Liver (tissue), 3 donors: ENCODE measurements at regions not wholly inside any gene's neighbourhood (a gene's known extent, or its start where the extent isn't known, plus 50 kb on each side); places are given as distances from the start of the nearest gene placed in this dataset.

ENCODE experiments used
- CTCF ChIP-seq: fragments of 150-350 bp; IDR thresholded peaks from 2 replicates; pipeline ENCODE4 v1.5.1; 2017; ENCODE audit warnings: improper control_type of control experiment, low read depth, low read length; ENCODE audit not compliant: missing input control
- JUND ChIP-seq, 2 donors: IDR thresholded peaks; 2 replicates each; pipeline ENCODE4 v1.6.1; 2016; ENCODE audit warnings: antibody characterized with exemption in 2 of 2
- MAX ChIP-seq: IDR thresholded peaks from 2 replicates; pipeline ENCODE4 v1.6.1; 2016; ENCODE audit warnings: antibody characterized with exemption
- RAD21 ChIP-seq, 2 donors: IDR thresholded peaks; 2 replicates each; pipeline ENCODE4 v1.6.1; 2016; ENCODE audit warnings: antibody characterized with exemption in 2 of 2, mild to moderate bottlenecking in 2 of 2
- SP1 ChIP-seq: IDR thresholded peaks from 2 replicates; pipeline ENCODE4 v1.6.1; 2018; ENCODE audit warnings: antibody characterized with exemption, mild to moderate bottlenecking
- TF ChIP-seq, protein P1 (sequence below): IDR thresholded peaks from 2 replicates; pipeline ENCODE4 v1.6.1; 2016; ENCODE audit warnings: antibody characterized with exemption
- donor health status: healthy.
- donor health status: healthy.

DNA sequence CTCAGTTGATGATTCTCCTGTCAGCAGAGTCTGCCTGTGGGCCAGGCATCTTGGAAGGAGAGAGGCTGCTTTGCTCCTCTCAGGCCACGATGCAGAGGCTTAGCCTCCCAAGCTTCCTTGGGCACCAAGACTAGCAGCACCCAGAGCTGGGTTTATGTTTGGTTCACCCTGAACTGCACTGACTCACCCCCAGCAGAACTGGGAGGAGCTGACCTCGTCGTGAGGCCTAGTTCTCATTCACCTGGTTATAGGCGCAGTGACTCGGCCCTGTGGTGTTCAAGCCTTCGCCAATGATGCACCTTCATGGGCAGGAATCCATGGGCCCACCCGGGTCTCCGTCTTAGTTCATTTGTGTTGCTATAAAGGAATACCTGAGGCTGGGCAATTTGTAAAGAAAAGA lies 122.0 kb upstream of the ZNF438 start:
- TF ChIP-seq, protein P1, sequence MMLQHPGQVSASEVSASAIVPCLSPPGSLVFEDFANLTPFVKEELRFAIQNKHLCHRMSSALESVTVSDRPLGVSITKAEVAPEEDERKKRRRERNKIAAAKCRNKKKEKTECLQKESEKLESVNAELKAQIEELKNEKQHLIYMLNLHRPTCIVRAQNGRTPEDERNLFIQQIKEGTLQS, result no peak
- TF ChIP-seq RAD21 (IDR thresholded peaks at IDR 0.05), result no peak
- no peak for TF ChIP-seq SP1
- TF ChIP-seq MAX, result no peak
- TF ChIP-seq CTCF, result no peak
- TF ChIP-seq JUND (IDR thresholded peaks at IDR 0.05), result no peak
